ENCODE measurements at regions not wholly inside any gene's neighbourhood (a gene's known extent, or its start where the extent isn't known, plus 50 kb on each side); places are given as distances from the start of the nearest gene placed in this dataset.

DNA sequence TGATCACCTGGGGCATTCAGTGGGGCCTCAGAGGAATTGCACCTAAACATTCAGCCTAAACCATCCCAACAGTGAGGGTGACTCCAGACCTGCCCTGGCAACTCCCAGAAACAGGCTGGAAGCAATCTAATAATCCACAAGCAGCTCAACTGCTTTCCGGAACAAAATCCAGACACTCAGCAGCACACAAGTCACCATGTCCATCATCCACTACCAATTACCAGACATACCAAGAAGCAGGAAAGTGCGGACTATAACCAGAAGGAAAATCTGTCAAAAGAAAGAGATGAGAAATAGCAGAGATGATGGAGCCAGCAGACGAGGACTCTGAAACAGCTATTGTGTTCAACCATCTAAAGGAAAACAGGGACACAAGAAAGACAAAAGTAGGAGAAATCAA lies 342.6 kb upstream of the ZMIZ1 start:
- no peak for DNase-seq (ENCODE audit: low read depth)

DNA sequence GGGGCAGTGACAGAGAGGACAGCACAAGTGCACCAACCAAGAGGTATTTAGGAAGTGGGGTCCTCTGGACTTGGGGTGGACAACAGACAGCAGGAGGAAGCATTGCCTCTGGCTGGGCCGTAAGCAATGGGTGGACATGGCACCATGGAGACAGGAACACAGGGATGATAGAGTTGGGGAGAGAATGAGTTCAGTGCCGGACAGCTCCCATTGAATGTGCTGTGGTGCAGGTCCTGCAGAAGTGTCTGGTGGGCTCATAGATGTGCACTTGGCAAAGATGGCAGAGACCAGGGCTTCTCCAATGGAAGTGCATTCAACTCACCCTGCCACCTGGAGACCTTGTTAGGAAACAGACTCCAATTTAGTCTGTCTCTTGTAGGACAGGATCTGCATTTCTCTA lies 341.5 kb upstream of the ZMIZ1 start:
- DNase-seq (ENCODE audit: low read depth), result no peak

DNA sequence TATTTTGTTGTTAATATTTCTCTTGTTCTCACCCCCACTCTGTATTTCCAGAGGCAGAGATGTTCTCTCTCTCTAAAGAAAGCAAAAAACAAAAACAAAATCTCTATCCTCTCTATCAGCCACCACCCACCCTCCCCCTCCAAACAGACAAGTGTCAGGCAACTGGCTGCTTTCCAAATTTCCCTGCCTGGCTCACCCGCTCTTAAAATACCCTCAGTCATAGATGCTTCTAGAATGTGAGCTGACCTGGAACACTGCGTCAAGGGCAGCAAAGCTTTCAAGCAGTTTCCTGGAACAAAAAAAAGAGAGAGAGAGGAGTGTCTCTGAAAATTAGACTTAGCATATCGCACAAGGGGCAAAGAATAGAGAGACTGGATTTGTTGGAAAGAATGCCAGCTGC lies 341.0 kb upstream of the ZMIZ1 start:
- DNase-seq (ENCODE audit: low read depth), result no peak

DNA sequence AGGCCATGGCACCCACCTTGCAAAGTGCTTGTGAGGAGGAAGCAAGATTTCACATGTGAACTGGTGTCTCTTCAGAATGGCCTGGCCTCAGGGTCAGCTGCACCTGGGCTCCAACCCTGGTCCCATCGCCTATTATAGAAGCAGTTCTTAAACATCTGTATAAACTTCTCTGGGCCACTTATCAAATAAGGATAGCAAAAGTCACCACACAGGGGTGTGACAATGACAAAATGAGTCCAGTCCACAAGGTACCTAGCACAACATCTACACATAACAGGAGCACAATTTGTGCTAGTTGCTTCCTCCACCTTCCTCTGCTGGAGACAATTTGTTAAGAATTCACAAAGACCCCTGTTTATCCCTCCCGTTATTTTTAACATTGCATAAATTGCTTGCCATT lies 340.6 kb upstream of the ZMIZ1 start:
- DNase-seq (ENCODE audit: low read depth), result no peak

DNA sequence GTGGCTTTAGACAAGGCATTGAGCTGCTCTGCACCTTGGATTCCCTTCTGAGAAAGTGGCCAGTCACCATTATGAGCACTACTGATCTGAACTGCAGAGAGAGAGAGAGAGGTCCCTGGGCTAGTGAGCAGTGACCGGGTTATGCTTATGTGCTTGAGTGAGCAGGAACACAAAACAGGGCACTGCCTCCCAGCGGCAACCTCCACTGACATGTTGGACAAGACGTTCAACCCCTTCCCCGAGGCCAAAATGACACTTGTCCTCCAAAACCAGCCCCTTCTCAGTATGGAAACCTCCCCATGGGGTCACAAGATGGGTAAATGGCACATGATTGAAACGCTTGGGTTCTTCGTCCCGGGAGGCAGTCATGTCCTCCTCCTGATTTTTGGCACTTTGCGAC lies 339.4 kb upstream of the ZMIZ1 start:
- DNase-seq (ENCODE audit: low read depth), result no peak

DNA sequence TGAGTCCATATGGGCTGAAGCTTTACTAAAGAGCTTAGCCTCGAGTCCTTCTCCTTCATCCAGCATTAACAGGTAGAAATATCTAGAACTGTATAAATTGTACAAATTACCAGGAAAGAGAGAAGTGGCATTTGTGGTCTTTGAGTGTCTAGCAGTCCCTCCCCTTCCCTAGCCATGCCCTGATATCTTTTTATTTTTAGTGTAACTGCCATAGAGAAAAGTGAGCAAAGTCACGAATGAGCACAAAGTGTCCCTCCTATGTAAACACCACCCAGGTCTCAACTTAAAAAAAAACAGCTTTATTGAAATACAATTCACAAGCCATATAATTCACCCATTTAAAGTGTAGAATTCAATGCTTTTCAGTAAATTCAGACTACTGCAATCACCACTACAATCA lies 339.0 kb upstream of the ZMIZ1 start:
- DNase-seq (ENCODE audit: low read depth), result no peak

DNA sequence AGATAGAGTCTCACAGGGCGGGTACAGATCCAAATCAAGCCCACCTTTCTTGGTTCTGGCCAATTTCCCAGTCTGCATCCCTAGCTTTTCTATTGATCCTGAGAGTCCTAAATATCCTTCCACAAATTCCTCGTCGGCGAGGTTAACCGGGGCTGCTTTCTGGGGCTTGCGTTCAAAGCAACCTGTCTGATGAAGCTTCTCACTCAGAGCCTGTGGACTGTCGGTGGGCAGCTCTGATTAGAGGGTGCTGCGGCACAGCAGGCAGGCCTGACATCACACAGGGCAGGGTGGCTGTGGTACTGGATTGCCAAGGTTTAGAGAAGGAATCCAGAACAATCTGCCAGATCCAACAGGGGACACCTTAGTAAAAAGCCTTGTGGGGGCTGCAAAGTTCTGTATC lies 338.0 kb upstream of the ZMIZ1 start:
- no peak for DNase-seq (ENCODE audit: low read depth)

DNA sequence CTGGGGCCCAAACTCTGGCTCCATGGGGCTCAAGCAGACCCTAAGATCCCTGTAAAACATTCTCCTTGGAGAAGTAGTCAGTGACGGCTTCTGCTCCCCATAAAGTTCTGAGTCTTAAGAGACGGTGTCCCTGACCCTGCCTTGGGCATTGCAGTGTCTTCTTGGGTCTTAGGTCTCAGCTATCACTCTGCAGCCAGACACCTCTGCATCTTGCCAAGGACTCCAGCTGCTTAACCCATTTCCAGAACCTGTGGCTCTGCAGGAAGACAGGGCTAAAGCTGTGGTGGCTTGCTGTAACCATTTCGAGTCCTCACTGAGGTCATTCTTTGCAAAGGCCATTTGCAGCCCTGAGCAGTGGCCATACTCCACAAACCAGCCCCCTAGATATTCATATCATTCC lies 337.1 kb upstream of the ZMIZ1 start:
- no peak for DNase-seq (ENCODE audit: low read depth)

DNA sequence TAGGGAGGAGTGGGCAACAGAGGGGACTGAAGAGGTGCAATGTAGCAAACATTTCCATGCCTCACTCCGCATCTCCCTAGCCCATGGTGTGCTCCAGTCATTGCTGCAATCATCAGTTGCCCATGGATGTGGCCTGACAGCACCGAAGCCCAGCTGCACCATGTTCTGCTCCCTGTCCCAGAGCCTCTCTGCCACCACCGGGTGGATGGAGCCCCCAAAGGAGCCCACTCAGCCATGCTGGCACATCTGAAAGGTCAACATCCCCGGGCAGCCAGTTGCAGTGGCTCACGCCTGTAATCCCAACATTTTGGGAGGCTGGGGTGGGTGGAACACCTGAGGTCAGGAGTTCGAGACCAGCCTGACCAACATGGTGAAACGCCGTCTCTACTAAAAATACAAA lies 336.4 kb upstream of the ZMIZ1 start:
- no peak for DNase-seq (ENCODE audit: low read depth)

DNA sequence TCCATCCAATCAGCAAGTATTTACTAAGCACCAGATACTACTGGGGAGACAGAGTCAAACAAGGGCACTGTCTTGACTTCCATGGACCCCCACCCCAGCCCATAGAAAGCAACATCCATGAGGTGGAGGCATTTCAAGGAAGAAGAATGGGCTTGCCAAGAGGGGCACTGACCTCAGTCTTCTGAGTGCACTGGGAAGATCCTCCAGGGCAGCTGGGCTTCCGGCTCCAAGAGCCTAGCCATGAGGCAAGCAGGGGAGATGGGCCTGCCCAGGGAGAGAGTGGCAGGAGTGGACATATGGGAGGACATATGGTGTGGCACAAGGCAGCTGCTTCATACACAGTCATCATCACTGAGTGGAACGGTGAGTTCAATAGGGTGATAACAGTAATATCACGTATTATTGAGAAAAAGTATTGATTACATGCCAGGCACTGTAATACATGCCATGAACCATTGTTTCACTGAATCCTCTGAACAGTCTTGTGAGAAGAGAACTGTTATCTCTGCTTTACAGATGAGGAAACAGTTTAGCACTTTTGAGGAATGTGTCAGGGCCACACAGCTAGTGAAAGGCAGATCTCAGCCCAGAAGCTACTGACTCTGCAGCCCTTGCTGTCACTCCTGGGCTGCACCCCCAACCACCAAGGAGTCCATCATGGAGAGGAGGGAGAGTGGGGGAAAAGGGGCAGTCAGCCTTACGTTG lies 331.7 kb upstream of the ZMIZ1 start:
- DNase-seq (ENCODE audit: low read depth), result no peak

DNA sequence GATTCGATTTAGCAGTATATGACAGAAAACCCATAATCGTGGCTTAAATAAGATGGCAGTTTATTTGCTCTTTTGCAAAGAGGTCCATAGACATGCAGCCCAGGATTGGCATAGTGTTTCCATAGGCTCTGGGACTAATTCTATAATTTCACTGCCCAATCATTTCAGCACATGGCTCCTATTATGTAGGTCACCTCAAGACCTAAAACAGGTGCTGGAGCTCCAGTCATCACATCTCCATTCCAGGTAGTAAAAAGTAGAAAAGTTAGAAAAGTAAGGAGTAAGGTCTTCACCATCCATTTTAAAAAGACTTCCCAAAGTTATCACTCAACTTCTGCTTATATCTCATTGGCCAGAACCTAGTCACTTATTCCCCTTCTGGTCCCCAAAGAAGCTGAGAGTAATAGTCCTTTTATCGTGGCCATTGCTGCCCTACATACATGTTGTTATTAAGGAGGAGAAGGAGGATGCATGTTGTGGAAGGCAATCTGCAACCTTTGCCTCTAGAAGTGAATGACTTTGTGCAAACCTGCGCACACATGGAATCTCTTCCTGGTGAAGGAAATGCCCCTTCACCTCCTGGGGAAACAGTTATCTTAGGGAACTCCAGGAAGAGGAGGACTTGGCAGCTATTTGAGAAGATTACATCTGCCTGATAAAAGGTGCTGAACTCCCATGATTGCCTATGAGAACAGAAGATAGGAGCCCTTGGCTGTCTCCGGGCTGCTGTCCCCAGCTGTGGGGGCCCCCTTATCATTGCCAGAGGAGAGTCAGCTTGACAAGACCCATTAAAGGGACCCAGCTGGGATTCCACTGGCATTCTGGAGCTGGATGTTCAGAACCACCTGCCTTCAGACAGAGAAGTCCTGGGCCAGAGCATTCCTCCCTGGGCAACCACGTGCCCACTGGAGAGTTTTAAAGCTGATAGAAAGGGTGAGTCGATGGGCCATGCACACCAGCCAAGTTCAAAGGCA lies 330.6 kb upstream of the ZMIZ1 start:
- no peak for DNase-seq (ENCODE audit: low read depth)

DNA sequence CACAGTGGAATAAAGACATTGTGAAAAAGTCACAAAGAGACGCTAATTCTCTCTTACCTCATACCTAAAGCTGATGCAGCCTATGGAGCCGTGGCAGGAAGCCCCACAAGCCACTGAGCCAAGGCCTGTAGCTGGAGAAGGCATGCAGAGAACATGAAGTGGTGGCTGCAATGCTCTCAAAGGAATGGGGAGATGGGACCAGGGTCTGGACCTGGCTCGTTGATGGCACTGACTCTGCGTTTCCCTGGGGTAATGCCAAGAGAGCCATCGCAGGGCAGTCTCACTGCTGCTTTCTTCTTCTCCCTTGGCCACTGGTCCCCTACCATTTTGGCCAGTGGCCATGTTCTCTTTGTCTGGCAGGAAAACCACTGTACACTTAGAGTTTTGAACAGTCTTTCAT lies 329.9 kb upstream of the ZMIZ1 start:
- DNase-seq (ENCODE audit: low read depth), result no peak

DNA sequence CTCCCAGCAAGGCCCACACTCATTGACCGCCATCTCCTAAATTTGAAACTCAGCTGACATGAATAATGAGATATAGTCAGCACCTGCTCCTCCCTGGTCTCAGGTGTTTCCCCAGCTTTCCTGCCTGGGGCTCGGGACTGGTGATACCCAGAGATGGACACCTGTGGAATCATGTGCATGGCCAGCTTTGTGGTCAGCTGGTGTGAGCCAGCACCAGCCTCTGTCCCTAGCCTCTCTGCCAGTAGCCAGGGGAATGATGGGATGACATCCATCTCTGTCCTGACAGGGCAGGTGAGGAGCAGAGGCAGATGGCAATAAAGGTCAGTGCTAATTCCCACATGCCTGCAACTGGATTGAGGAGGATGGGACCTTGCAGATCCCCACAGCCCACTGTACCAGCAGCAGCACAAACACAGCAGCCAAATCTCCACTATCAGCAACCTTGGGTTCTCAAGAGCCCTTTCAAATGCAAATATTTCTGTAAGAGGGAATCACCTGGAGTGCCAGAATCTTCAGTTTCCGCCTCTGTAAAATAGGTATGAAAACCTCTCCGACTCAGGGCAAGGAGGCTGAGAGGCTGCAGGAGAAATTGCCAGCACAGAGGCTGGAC lies 329.2 kb upstream of the ZMIZ1 start:
- DNase-seq (ENCODE audit: low read depth), result no peak

DNA sequence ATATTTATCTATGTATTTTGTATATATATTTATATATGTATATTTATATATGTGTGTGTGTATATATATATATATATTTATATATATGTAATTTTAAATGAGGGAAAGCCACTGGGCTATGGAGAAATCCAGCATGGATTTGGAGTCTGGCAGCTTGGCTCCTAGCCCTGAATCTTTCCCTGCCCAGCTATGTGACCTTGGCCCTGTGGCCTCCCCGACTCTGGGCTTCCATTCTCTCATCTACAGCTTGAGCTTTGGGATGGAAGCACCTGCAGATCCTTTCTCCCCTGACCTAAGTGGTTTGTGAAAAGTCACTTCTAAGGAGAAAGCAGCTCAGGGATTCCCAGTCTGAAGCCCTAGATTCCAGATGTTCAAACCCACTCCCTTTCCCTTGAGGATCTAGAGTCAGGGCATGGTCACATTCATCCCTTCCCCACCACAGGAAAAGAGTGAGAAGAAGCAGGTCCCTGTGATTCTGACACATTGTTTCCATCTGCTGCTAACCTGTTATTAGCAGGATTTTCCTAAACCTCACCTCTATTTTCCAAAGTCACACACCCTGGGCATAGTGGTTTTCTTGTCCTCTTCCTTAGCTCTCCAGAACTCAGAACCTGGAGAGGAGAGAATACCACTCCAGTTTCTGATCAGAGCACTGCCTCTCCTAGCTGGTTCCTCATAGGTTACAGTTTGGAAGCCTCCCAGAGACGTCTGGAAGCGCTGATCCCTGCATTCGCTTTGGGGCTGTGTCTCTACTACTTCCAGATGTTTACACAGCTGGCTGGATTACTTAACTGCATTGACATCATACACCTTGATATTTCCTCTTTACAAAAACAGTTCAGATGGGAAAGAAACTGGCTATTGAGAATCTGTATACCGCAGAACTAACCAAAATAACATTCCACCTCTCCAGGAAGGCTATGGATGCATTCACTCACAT lies 327.5 kb upstream of the ZMIZ1 start:
- DNase-seq (ENCODE audit: low read depth), result peak; percentile 37

DNA sequence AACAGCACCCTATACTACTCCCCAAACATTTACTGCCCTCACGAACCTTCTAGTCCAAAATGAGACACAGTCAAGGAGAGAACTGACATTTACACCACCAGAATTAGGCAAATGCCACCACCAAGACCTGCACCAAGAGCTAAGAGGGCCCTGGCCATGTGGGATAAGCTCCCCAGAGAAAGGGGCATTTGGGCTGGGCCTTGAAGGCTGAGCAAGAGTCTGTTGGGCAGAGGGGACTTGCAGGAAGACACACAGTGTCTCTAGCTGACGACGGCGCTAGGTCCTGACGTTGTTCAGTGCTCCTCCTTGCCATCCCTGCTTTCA lies 326.4 kb upstream of the ZMIZ1 start:
- no peak for DNase-seq (ENCODE audit: low read depth)

DNA sequence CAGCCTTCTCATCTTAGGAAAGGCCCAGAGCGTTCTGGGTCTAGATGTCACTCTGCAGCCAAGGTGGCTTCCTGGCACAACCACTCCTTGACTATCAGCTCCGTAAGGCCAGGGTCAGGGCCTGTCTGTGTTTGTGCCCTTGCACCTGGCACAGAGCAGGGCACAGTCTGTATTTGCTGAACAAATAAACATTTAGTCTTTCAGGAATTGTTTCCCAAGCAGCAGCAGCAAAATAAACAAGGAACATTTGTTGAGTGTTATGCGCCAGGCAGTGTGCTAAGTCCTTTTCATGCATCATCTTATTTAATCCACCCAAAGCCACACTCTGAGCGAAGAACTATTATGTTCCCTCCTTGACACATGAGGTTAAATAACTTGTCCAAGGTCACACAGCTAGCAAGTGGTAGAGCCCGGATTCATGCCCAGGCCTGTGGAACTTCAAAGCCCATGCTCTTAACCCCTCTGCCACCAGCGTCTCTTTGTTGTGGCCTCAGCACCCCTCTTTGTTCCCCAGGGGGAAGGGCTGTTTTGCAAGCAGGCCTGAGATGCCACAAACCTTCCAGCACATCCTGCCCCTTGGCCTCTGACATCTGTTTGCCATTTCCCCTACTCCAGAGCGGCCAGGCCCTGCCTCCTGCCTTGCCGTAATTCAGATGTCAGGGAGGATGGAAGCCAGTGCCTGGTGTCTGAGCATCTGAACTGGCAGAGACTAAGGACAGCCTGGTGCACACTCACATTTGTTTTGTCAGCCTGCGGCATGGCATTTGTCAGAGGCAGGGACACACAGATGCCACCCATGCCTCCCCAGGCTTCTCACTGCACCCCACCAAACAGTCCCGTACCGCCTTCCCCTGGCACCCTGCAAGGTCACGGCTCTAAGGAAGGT lies 325.8 kb upstream of the ZMIZ1 start:
- DNase-seq (ENCODE audit: low read depth), result no peak

DNA sequence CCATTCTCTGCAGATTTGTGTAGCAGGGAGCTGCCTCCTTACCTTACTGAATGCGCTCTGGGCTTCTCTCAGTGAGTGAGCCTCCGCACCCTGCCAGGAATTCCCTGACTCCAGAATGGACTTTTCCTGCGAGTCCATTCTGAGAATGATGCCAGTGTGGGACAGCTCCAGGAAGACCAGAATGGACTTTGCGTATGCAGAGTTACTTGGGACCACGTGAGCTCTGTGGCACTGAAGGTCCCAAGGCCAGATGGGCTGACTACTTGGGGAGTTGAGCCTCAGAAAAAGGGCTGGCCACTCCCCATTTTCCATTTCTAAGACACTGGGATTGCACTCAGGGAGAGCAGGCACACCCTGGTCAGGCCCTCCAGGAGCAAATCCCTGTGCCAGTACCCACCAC lies 324.7 kb upstream of the ZMIZ1 start:
- no peak for DNase-seq (ENCODE audit: low read depth)

DNA sequence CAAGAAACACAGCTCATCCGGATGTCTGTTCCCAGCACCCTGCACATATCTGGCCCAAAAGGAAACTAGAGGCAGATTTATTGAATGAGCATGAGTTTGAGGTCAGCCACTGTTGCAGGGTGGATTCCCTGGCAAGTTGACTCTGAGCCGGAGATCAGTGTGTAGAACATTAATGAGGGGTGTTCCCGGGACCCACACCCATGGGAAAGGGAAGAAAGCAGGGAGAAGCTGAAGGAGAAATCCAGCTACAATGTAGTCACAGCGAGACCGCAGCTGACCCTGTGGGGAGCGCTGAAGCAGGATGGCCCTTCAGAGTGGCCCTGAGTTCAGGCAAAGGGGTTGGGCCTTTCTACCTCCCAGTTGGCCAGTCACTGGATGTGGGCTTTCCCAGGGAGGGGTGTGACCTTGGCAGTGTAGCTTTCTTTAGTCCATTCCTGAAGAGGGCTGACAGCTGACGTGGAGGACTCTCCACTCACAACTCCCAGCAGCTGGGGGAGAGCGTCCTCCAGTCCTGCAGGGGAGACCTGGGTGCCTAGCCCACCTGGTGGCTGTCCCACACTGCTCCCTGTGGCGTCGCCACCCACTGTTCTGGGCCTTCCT lies 324.2 kb upstream of the ZMIZ1 start:
- DNase-seq (ENCODE audit: low read depth), result no peak

DNA sequence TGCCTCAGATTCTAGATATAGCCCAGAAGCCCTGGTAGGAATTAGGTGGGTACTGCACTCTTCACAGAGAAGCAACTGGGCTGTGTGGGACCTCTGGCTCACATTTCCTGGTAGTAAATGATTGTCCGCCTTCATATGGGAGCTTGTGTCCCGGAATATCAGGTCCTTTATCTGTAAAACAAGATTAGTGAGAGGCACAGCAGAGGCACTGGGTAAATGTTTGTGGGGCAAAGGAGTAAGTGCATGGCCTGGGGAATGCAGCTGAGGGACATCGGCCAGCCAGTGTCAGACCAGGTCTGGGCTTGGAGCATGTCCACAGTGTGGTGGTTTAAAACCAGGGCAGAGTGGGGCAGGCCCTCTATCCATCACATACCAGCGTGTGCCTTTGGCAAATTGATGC lies 323.3 kb upstream of the ZMIZ1 start:
- no peak for DNase-seq (ENCODE audit: low read depth)

DNA sequence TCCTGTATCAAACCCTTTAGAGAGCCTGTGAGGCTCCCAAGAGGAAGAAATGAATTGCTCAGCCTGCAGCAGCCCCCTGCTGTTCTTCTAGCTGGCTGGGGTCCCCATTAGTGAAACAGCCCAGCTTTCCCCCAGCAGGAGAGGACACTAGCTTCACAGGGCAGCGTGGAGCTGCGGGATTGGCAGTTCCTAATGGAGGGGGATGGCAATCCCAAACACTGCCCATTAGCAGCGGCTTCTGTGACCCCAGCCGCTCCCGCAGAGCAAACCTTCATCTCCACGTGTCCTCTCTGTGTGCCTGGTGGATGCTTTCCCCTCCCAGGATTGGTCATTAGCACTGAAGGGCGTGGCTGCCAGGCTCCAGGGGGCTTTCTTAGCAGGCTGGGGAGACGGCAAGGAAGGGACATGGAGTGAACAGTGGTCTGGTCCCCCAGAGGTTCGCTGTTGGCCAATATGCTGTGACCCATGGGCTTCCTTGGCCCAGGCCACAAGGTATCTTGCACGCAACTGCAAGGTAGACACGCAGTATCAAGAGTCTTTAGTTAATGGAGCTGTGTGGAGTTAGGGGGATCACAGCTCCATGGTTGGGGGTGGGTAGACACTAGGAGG lies 322.5 kb upstream of the ZMIZ1 start:
- DNase-seq (ENCODE audit: low read depth), result no peak
